Esophagus mucosa (tissue), 1 donor: ENCODE measurements at regions not wholly inside any gene's neighbourhood (a gene's known extent, or its start where the extent isn't known, plus 50 kb on each side); places are given as distances from the start of the nearest gene placed in this dataset.

Experiments
- ATAC-seq: fragments of 200-7000 bp; cut with Tn5 transposase; one replicate; pipeline ENCODE4 v1.9.1; 2020
- donor health status: DM: yes; HTN: yes; CAD: no.

- no peak for ATAC-seq
Measured at GRCh38 chr3:148420242-148420641, 277.5 kb upstream of the AGTR1 start.

GRCh38 chr3:148428862-148429605, 268.7 kb upstream of the AGTR1 start:
- ATAC-seq, result no peak

GRCh38 chr3:148433665-148434064, 264.0 kb upstream of the AGTR1 start:
- ATAC-seq, result no peak

GRCh38 chr3:148435534-148435933, 262.2 kb upstream of the AGTR1 start:
- ATAC-seq, result no peak

GRCh38 chr3:148439254-148439822, 258.4 kb upstream of the AGTR1 start:
- ATAC-seq, result no peak

GRCh38 chr3:148441191-148441590, 256.5 kb upstream of the AGTR1 start:
- ATAC-seq, result no peak

GRCh38 chr3:148450819-148451218, 246.9 kb upstream of the AGTR1 start:
- ATAC-seq, result no peak

- ATAC-seq, result no peak
Measured at GRCh38 chr3:148451969-148452368, 245.7 kb upstream of the AGTR1 start.

GRCh38 chr3:148453781-148454191, 243.9 kb upstream of the AGTR1 start:
- ATAC-seq, result no peak

GRCh38 chr3:148455098-148455497, 242.6 kb upstream of the AGTR1 start:
- no peak for ATAC-seq

GRCh38 chr3:148457886-148458285, 239.8 kb upstream of the AGTR1 start:
- no peak for ATAC-seq

- no peak for ATAC-seq
Measured at GRCh38 chr3:148459931-148460513, 237.7 kb upstream of the AGTR1 start.

- ATAC-seq, result no peak
Measured at GRCh38 chr3:148460686-148461085, 237.0 kb upstream of the AGTR1 start.

GRCh38 chr3:148464246-148464645, 233.5 kb upstream of the AGTR1 start:
- no peak for ATAC-seq

- no peak for ATAC-seq
Measured at GRCh38 chr3:148466143-148466542, 231.6 kb upstream of the AGTR1 start.

- no peak for ATAC-seq
Measured at GRCh38 chr3:148466980-148467740, 230.5 kb upstream of the AGTR1 start.

GRCh38 chr3:148477375-148477774, 220.3 kb upstream of the AGTR1 start:
- ATAC-seq, result no peak

GRCh38 chr3:148493631-148494030, 204.1 kb upstream of the AGTR1 start:
- no peak for ATAC-seq

GRCh38 chr3:148494451-148494850, 203.3 kb upstream of the AGTR1 start:
- ATAC-seq, result no peak

- no peak for ATAC-seq
Measured at GRCh38 chr3:148500881-148501280, 196.8 kb upstream of the AGTR1 start.

GRCh38 chr3:148510116-148510515, 187.6 kb upstream of the AGTR1 start:
- no peak for ATAC-seq

GRCh38 chr3:148510561-148510960, 187.1 kb upstream of the AGTR1 start:
- ATAC-seq, result no peak

- ATAC-seq, result no peak
Measured at GRCh38 chr3:148512648-148513047, 185.1 kb upstream of the AGTR1 start.
